Endothelial cell of umbilical vein (primary cell): ENCODE measurements at regions not wholly inside any gene's neighbourhood (a gene's known extent, or its start where the extent isn't known, plus 50 kb on each side); places are given as distances from the start of the nearest gene placed in this dataset.

ENCODE experiments used
- BruUV-seq: library from RNA; stranded (reverse); fragments of 400-500 nt; replicated peaks from 2 replicates; lab custom pipeline; 2021; lab: Mats Ljungman, UMichigan
- CTCF ChIA-PET: fragments of 300-600, 350-600 bp; sonication (Branson Sonifier 250); formaldehyde crosslinking; loops from one replicate; lab custom pipeline; 2021; ENCODE audit warnings: antibody characterized with exemption, inconsistent platforms; lab: Charles Lee
- POLR2A ChIA-PET: fragments of 300-600, 350-600 bp; sonication (Branson Sonifier 250); formaldehyde crosslinking; loops from one replicate; lab custom pipeline; 2021; ENCODE audit warnings: antibody characterized with exemption, inconsistent platforms; lab: Charles Lee
- DNase-seq: peaks from one replicate; pipeline ENCODE4 v3.0.0-alpha.2; 2011; ENCODE audit warnings: low read depth, low spot score
- FAIRE-seq: peaks from 2 replicates; lab custom pipeline; 2011; peaks lifted over from hg19 to GRCh38; lab: Jason Lieb, UNC
- H2AFZ ChIP-seq: 2 replicates; pipeline ENCODE4 v1.6.0; 2012; ENCODE audit warnings: low read depth, low read length, control low read depth, inconsistent platforms
- H3K27ac ChIP-seq: 2 replicates; pipeline ENCODE4 v1.5.1; 2011; ENCODE audit warnings: low read depth, mild to moderate bottlenecking, control low read depth, low read length, moderate library complexity; ENCODE audit not compliant: insufficient read depth
- H3K27me3 ChIP-seq, 2 experiments: 2 replicates each; pipeline versions ENCODE4 v1.6.0 to v1.6.1; 2011; ENCODE audit warnings: low read length in 2 of 2, mixed read lengths in 1 of 2; ENCODE audit not compliant: control insufficient read depth in 2 of 2, insufficient read depth in 2 of 2
- H3K36me3 ChIP-seq, 2 experiments: 2 replicates in 1 of 2; 3 replicates in 1 of 2; pipeline ENCODE4 v1.5.1; 2011; ENCODE audit warnings: low read length in 2 of 2, mild to moderate bottlenecking in 1 of 2, moderate library complexity in 1 of 2; ENCODE audit not compliant: control insufficient read depth in 2 of 2, insufficient read depth in 2 of 2; ENCODE audit errors: extremely low read depth in 1 of 2
- H3K4me1 ChIP-seq: 3 replicates; pipeline ENCODE4 v1.5.1; 2011; ENCODE audit warnings: mild to moderate bottlenecking, low read length; ENCODE audit not compliant: control insufficient read depth, insufficient read depth; ENCODE audit errors: extremely low read depth
- H3K4me2 ChIP-seq: 2 replicates; pipeline ENCODE4 v1.6.1; 2011; ENCODE audit warnings: low read length, control low read depth, mixed read lengths; ENCODE audit not compliant: insufficient read depth
- H3K4me3 ChIP-seq, 3 experiments: fragments of 200-600 bp in 1 of 3; sonication (generic), shearing (Covaris generic) in 1 of 3; replicated peaks in 1 of 3; 2 replicates each; pipeline ENCODE4 v1.5.1; 2011 to 2016; ENCODE audit warnings: control low read depth in 3 of 3, low read length in 3 of 3, mild to moderate bottlenecking in 2 of 3, inconsistent platforms in 1 of 3, low read depth in 1 of 3, moderate library complexity in 1 of 3; ENCODE audit not compliant: insufficient read depth in 1 of 3
- H3K79me2 ChIP-seq: 2 replicates; pipeline ENCODE4 v1.6.0; 2012; ENCODE audit warnings: low read length, inconsistent platforms; ENCODE audit not compliant: control insufficient read depth, insufficient read depth
- H3K9ac ChIP-seq: replicated peaks from 2 replicates; pipeline ENCODE3; 2011; ENCODE audit warnings: low read length, control low read depth; ENCODE audit not compliant: insufficient read depth; ENCODE audit errors: extremely low read depth
- H3K9me1 ChIP-seq: replicated peaks from 3 replicates; pipeline ENCODE4 v1.6.0; 2011; ENCODE audit warnings: mild to moderate bottlenecking, low read length; ENCODE audit not compliant: control insufficient read depth, insufficient read depth; ENCODE audit errors: extremely low read depth
- H3K9me3 ChIP-seq: replicated peaks from 2 replicates; pipeline ENCODE4 v1.5.1; 2012; ENCODE audit warnings: low read length, inconsistent platforms; ENCODE audit not compliant: control insufficient read depth, insufficient read depth
- H4K20me1 ChIP-seq: replicated peaks from 2 replicates; pipeline ENCODE3; 2011; ENCODE audit warnings: mild to moderate bottlenecking, low read length; ENCODE audit not compliant: control insufficient read depth, insufficient read depth; ENCODE audit errors: extremely low read depth
- EZH2 ChIP-seq: IDR thresholded peaks from 2 replicates; pipeline ENCODE4 v1.6.1; 2012; ENCODE audit warnings: borderline replicate concordance, low read depth, mild to moderate bottlenecking, moderate library complexity, low read length, inconsistent platforms; ENCODE audit not compliant: severe bottlenecking
- FOS ChIP-seq: IDR thresholded peaks from 2 replicates; pipeline ENCODE4 v1.6.1; 2011; ENCODE audit warnings: mild to moderate bottlenecking, low read length, moderate library complexity, borderline replicate concordance; ENCODE audit not compliant: insufficient read depth
- GATA2 ChIP-seq: IDR thresholded peaks from 2 replicates; pipeline ENCODE4 v1.7.0; 2011; ENCODE audit warnings: low read depth, mild to moderate bottlenecking, moderate library complexity, mixed read lengths, low read length; ENCODE audit not compliant: insufficient read length, insufficient read depth
- JUN ChIP-seq: IDR thresholded peaks from 2 replicates; pipeline ENCODE4 v1.6.1; 2011; ENCODE audit warnings: borderline replicate concordance, low read depth; ENCODE audit not compliant: insufficient read length, insufficient read depth
- MYC ChIP-seq: IDR thresholded peaks from one replicate; pipeline ENCODE4 v1.6.1; 2011; ENCODE audit warnings: mild to moderate bottlenecking, low read depth, low read length
- POLR2A ChIP-seq: IDR thresholded peaks from 2 replicates; pipeline ENCODE4 v1.6.1; 2012; ENCODE audit warnings: low read depth, mild to moderate bottlenecking, control low read depth, low read length
- POLR2AphosphoS5 ChIP-seq: IDR thresholded peaks from 2 replicates; pipeline ENCODE4 v1.6.1; 2012; ENCODE audit warnings: low read depth, mild to moderate bottlenecking, control low read depth, low read length, moderate library complexity; ENCODE audit not compliant: insufficient read depth
- dilution Hi-C: fragments of 300-500 bp; cut with MboI; formaldehyde crosslinking; loops from one replicate; pipeline ENCODE4 v1.15.0; 2019; ENCODE audit warnings: low sequenced_read_pairs; ENCODE audit not compliant: extremely low pct_ligation_motif_present
- intact Hi-C: fragments of 100-400 bp; cut with micrococcal nuclease; formaldehyde crosslinking; loops from one replicate; pipeline ENCODE4 v1.10.0; 2022
- TF ChIP-seq, protein P1 (sequence below), 2 donors: IDR thresholded peaks; 1 replicate in 1 of 2; 2 replicates in 1 of 2; pipeline ENCODE4 v1.5.1; 2011; ENCODE audit warnings: low read length in 2 of 2, mild to moderate bottlenecking in 2 of 2, moderate library complexity in 2 of 2, control low read depth in 1 of 2, inconsistent platforms in 1 of 2, low read depth in 1 of 2; ENCODE audit not compliant: insufficient read depth in 1 of 2; ENCODE audit errors: extremely low read depth in 1 of 2
- TF ChIP-seq, protein P2 (sequence below): IDR thresholded peaks from 2 replicates; pipeline ENCODE4 v1.6.1; 2011; ENCODE audit not compliant: insufficient read depth, insufficient read length

DNA sequence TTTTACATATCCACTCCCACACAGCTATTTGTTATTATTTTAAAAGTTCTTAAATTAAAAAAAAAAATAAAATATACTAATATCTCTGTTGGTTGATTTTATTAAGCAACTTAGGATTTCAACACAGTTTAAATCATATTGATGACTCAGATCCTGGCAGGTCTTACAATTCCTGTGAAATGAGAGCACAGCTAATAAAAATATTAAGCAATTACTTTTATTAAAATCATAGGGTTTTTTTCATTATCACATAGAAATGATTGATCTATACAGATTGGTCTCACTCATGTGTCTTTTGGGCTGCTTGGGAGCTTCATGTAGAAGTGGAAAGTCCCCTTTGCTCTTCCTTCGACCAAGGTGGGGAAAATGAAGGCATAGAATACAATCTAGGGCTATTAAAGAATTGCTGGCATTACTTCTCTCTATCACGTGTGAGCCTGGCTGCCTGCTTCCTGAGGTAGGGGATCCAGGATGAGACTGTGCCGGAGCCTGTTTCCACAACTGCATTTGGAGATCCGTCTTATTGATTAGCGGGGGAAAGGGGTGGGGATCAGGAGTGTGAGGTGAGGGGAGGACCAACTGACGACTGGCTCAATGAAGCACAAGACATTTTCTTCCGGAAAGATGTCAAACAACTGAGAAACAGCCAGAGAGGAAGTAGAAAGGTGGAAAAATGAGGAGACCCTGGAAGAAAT is 858.0 kb downstream of the USP25 start:
- POLR2A ChIA-PET: interaction anchor here (0.6 kb wide), 1 partner anchor 14 kb away, joined by 4 read pairs; no protein-coding TSS in a partner anchor
- H3K27ac ChIP-seq: peak overlapping the region; percentile 76
- TSS peak; percentile 79 for BruUV-seq
- H2AFZ ChIP-seq: peak overlapping the region; percentile 41
- dilution Hi-C loops (no loop called here), intact Hi-C loops (loop anchor here (2.0 to 5.0 kb wide), 2 partner anchors 56 to 163 kb away; no protein-coding TSS in a partner anchor)
- TF ChIP-seq FOS (peak; percentile 57), MYC (no peak), GATA2 (peak; percentile 27), JUN (peak; percentile 43)
- no peaks in the 10 kb centered on the region for H3K36me3 ChIP-seq
- no peaks in the 10 kb centered on the region for H3K9me1 ChIP-seq
- peak overlapping the region; percentile 94 for H3K4me2 ChIP-seq
- no peaks in the 10 kb centered on the region for H3K9me3 ChIP-seq
- H3K4me1 ChIP-seq: peaks cover 34% of the 10 kb centered on the region
- DNase-seq (peak; percentile 75), FAIRE-seq (peak; percentile 21)
- H3K4me3 ChIP-seq: peak overlapping the region in 1 of 3 experiments; percentile 40
- peak overlapping the region; percentile 66 for H3K9ac ChIP-seq
- H3K27me3 ChIP-seq: no peaks in the 10 kb centered on the region
- CTCF ChIA-PET: interaction anchor here (0.9 to 1.9 kb wide), 5 partner anchors 9 to 169 kb away, joined by 3 to 7 read pairs (median 3); no protein-coding TSS in a partner anchor
- no peaks in the 10 kb centered on the region for H3K79me2 ChIP-seq
- no peaks in the 10 kb centered on the region for H4K20me1 ChIP-seq

DNA sequence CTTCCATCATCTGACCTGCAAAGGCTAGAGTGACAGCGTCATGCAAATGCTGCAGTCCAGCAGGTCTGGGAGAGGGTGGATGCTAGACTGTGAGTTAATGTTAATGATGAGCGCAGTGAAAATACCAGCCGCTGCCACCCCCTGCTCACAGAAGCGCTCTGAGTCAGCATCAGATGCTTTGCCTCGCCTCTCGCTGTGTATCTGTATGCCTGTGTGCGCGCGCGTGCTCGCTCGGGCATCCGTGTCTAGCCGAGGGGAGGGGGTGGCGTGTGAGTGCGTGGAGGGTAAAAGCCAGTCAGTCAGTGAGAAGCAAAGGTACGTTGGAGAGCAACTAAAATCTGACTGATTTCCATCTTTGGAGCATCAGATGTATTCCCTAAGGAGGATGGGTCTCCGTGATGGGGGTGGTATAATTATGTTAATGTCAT is 858.7 kb downstream of the USP25 start:
- Histone ChIP-seq H3K9ac (no peak overlapping the region), H3K9me1 (no peaks in the 10 kb centered on the region), H3K27me3 (no peaks in the 10 kb centered on the region), H2AFZ (no peak overlapping the region), H3K9me3 (no peaks in the 10 kb centered on the region), H3K4me3 (peak overlapping the region in 1 of 3 experiments; percentile 40), H3K27ac (peak overlapping the region; percentile 74), H3K79me2 (no peaks in the 10 kb centered on the region), H3K4me1 (peaks cover 32% of the 10 kb centered on the region), H3K4me2 (peak overlapping the region; percentile 94), H3K36me3 (no peaks in the 10 kb centered on the region), H4K20me1 (no peaks in the 10 kb centered on the region)
- CTCF ChIA-PET: interaction anchor here (0.9 to 1.9 kb wide), 3 partner anchors 10 to 169 kb away, joined by 3 to 7 read pairs (median 3); no protein-coding TSS in a partner anchor
- no peak for DNase-seq
- POLR2A ChIA-PET: no interaction called here
- TF ChIP-seq EZH2: no peak
- no peak for TF ChIP-seq MYC
- TF ChIP-seq, protein P1, sequence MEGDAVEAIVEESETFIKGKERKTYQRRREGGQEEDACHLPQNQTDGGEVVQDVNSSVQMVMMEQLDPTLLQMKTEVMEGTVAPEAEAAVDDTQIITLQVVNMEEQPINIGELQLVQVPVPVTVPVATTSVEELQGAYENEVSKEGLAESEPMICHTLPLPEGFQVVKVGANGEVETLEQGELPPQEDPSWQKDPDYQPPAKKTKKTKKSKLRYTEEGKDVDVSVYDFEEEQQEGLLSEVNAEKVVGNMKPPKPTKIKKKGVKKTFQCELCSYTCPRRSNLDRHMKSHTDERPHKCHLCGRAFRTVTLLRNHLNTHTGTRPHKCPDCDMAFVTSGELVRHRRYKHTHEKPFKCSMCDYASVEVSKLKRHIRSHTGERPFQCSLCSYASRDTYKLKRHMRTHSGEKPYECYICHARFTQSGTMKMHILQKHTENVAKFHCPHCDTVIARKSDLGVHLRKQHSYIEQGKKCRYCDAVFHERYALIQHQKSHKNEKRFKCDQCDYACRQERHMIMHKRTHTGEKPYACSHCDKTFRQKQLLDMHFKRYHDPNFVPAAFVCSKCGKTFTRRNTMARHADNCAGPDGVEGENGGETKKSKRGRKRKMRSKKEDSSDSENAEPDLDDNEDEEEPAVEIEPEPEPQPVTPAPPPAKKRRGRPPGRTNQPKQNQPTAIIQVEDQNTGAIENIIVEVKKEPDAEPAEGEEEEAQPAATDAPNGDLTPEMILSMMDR (IDR thresholded peaks at IDR 0.05; ENCODE audit: extremely low read depth in 1 of 2, insufficient read depth in 1 of 2, low read depth in 1 of 2, low read length in 2 of 2): no peak
- TF ChIP-seq, protein P2, sequence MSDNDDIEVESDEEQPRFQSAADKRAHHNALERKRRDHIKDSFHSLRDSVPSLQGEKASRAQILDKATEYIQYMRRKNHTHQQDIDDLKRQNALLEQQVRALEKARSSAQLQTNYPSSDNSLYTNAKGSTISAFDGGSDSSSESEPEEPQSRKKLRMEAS: no peak
- TF ChIP-seq GATA2: no peak
- no peak for TF ChIP-seq FOS
- no peak for TF ChIP-seq JUN
- no peak for TF ChIP-seq POLR2AphosphoS5
- no peak for TF ChIP-seq POLR2A
- no TSS peak for BruUV-seq
- intact Hi-C loops (loop anchor here (2.0 to 5.0 kb wide), 2 partner anchors 56 to 164 kb away; no protein-coding TSS in a partner anchor), dilution Hi-C loops (no loop called here)
- peak; percentile 64 for FAIRE-seq
